A673 (cell line): ENCODE measurements at regions not wholly inside any gene's neighbourhood (a gene's known extent, or its start where the extent isn't known, plus 50 kb on each side); places are given as distances from the start of the nearest gene placed in this dataset.

Experiments
- EZH2 ChIP-seq: fragments of 200-600 bp; sonication (generic); IDR thresholded peaks from 2 replicates; pipeline ENCODE4 v1.6.1; 2017; ENCODE audit warnings: borderline replicate concordance, low read depth, mild to moderate bottlenecking, mixed read lengths, antibody characterized with exemption, low read length; ENCODE audit not compliant: poor library complexity, severe bottlenecking
- TF ChIP-seq, protein P1 (sequence below): fragments of 300-800, 200-600 bp; sonication (generic); conservative IDR thresholded peaks from 2 replicates; pipeline ENCODE4 v1.5.1; 2017; ENCODE audit warnings: low read depth, mild to moderate bottlenecking, antibody characterized with exemption, low read length, moderate library complexity, mixed read lengths

DNA sequence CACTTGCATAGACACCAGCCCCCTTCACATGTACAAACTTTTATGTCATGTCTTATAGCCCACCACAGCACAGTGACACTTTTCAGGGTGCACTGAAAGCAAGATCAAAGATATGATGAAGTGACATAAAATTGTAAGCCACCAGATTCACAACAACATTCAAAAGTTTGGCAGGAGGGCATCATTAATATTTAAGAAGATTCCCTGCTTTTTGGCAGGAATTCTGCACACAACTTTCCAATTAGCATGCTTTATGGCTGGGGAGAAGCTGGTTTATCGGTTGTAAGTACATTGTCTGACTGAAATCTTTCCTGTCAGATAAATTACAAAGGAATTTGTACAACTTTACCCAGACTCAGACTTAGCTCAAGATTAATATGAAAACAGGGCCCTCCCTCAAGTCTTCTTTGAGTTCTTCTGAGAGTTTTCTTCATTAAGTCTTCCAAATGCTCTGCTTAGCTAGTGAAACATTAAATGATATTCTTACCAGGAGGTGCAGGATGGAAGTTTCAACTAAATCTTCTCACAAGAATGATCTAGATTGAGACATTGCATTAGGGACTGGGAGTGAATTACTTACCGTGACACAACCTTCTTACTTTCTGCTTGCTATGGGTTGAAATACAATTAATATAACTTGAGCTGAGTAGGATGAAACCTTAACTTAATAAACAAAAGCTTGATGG, 523.8 kb downstream of the PPARGC1A start:
- TF ChIP-seq, protein P1, sequence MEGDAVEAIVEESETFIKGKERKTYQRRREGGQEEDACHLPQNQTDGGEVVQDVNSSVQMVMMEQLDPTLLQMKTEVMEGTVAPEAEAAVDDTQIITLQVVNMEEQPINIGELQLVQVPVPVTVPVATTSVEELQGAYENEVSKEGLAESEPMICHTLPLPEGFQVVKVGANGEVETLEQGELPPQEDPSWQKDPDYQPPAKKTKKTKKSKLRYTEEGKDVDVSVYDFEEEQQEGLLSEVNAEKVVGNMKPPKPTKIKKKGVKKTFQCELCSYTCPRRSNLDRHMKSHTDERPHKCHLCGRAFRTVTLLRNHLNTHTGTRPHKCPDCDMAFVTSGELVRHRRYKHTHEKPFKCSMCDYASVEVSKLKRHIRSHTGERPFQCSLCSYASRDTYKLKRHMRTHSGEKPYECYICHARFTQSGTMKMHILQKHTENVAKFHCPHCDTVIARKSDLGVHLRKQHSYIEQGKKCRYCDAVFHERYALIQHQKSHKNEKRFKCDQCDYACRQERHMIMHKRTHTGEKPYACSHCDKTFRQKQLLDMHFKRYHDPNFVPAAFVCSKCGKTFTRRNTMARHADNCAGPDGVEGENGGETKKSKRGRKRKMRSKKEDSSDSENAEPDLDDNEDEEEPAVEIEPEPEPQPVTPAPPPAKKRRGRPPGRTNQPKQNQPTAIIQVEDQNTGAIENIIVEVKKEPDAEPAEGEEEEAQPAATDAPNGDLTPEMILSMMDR, result no peak
- no peak for TF ChIP-seq EZH2
